Neural progenitor cell (in vitro differentiated cells): ENCODE measurements at regions not wholly inside any gene's neighbourhood (a gene's known extent, or its start where the extent isn't known, plus 50 kb on each side); places are given as distances from the start of the nearest gene placed in this dataset.
"Not testable (repeated sequence)": the region's sequence is repeated elsewhere in the genome, so short reads cannot be mapped to it uniquely, and the experiment has no call there.

Experiments used
- CTCF ChIP-seq: fragments of 200-600 bp; sonication (generic); IDR thresholded peaks from 2 replicates; pipeline ENCODE4 v1.5.1; 2017; ENCODE audit warnings: antibody characterized with exemption, mild to moderate bottlenecking
- EZH2 ChIP-seq: fragments of 200-600 bp; sonication (generic); IDR thresholded peaks from 2 replicates; pipeline ENCODE4 v1.6.1; 2017; ENCODE audit warnings: antibody characterized with exemption, mild to moderate bottlenecking, moderate library complexity
- EZH2phosphoT487 ChIP-seq: fragments of 200-600 bp; sonication (generic); IDR thresholded peaks from 2 replicates; pipeline ENCODE4 v1.6.1; 2017; ENCODE audit warnings: antibody characterized with exemption

- TF ChIP-seq CTCF, EZH2, EZH2phosphoT487: not testable (repeated sequence)
These were observed 165.8 kb upstream of the NBPF9 start for GRCh38 chr1:149269001-149269702.
